ENCODE measurements at regions not wholly inside any gene's neighbourhood (a gene's known extent, or its start where the extent isn't known, plus 50 kb on each side); places are given as distances from the start of the nearest gene placed in this dataset.
"Not testable (repeated sequence)": the region's sequence is repeated elsewhere in the genome, so short reads cannot be mapped to it uniquely, and the experiment has no call there.

GRCh38 chr5:119299242-119299614, 56.6 kb upstream of the TNFAIP8 start:
- DNase-seq: not testable (repeated sequence)

- DNase-seq: not testable (repeated sequence)
Measured at GRCh38 chr5:119299615-119300310, 56.1 kb upstream of the TNFAIP8 start.

GRCh38 chr5:119300311-119300670, 55.5 kb upstream of the TNFAIP8 start:
- DNase-seq: no peak

GRCh38 chr5:119301210-119301609, 54.6 kb upstream of the TNFAIP8 start:
- DNase-seq: no peak

- DNase-seq: no peak
Measured at GRCh38 chr5:119301906-119302305, 53.9 kb upstream of the TNFAIP8 start.

- no peak for DNase-seq
Measured at GRCh38 chr5:119302449-119302848, 53.4 kb upstream of the TNFAIP8 start.

GRCh38 chr5:119302916-119303897, 52.6 kb upstream of the TNFAIP8 start:
- peak; percentile 98 for DNase-seq

GRCh38 chr5:119304439-119305211, 51.2 kb upstream of the TNFAIP8 start:
- peak; percentile 32 for DNase-seq

Measured in NCI-H226 (cell line).